ENCODE measurements at regions not wholly inside any gene's neighbourhood (a gene's known extent, or its start where the extent isn't known, plus 50 kb on each side); places are given as distances from the start of the nearest gene placed in this dataset.

DNA sequence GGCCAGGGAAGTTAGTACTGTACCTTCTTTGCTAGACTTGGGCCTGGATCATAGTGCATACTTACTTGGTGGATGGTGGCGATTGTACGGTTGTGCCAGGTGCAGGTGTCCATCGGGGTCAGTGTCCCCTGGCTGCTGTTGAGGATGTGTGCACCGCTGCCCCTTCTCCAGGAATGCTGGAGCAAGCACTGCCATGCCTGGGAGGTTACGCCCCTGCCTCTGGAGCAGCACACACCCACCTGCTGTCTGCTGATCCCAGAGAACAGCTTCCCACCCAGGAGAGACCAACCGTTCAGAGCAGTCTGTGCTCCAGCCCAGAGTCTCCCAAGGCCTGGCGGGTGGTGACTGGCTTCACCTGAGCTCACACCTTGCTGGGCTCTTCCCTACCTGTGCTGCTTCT lies 286.8 kb upstream of the HS6ST1 start:
- H3K9me3 Mint-ChIP-seq (ENCODE audit: low read depth): no peaks in the 10 kb centered on the region
- H3K4me1 Mint-ChIP-seq (ENCODE audit: low read depth): no peaks in the 10 kb centered on the region
- peaks cover 21% of the 10 kb centered on the region for H3K27me3 Mint-ChIP-seq
- TF ChIP-seq CTCF (IDR thresholded peaks at IDR 0.05; ENCODE audit: unreplicated experiment): no peak
- no peak overlapping the region for H3K27ac Mint-ChIP-seq
- H3K4me3 Mint-ChIP-seq (ENCODE audit: low read depth): no peak overlapping the region
- DNase-seq (ENCODE audit: low spot score, unreplicated experiment): no peak
- H3K36me3 Mint-ChIP-seq (ENCODE audit: insufficient read depth): no peaks in the 10 kb centered on the region

GRCh38 chr2:128605931-128606330 lies 287.3 kb upstream of the HS6ST1 start:
- Mint-ChIP-seq H3K36me3 (ENCODE audit: insufficient read depth) (no peaks in the 10 kb centered on the region), H3K4me3 (ENCODE audit: low read depth) (no peak overlapping the region), H3K9me3 (ENCODE audit: low read depth) (no peaks in the 10 kb centered on the region), H3K27ac (no peak overlapping the region), H3K4me1 (ENCODE audit: low read depth) (no peaks in the 10 kb centered on the region), H3K27me3 (peaks cover 25% of the 10 kb centered on the region)
- no peak for DNase-seq (ENCODE audit: low spot score, unreplicated experiment)
- TF ChIP-seq CTCF (IDR thresholded peaks at IDR 0.05; ENCODE audit: unreplicated experiment): no peak

DNA sequence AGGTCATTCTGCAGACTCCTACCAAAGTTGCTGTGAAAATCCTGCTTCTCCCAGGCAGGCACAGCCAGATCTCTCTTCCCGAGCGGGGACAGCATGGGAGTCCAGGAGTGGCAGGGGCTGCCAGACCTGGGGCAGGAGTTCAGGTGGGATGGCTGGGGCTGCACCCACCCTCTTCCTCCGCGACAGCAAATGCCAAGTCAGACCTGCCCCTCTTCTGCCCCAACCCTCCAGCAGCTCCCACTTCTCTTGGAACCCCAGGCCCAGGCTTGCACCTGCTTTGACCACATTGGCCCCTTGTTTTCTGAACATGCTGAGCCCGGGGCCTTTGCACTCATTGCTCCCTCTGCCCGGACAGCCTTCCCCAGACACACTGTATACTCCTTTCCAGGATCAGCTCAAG lies 288.2 kb upstream of the HS6ST1 start:
- DNase-seq (ENCODE audit: low spot score, unreplicated experiment): no peak
- H3K36me3 Mint-ChIP-seq (ENCODE audit: insufficient read depth): no peaks in the 10 kb centered on the region
- no peaks in the 10 kb centered on the region for H3K9me3 Mint-ChIP-seq (ENCODE audit: low read depth)
- no peak overlapping the region for H3K27ac Mint-ChIP-seq
- H3K27me3 Mint-ChIP-seq: peaks cover 26% of the 10 kb centered on the region
- H3K4me1 Mint-ChIP-seq (ENCODE audit: low read depth): no peaks in the 10 kb centered on the region
- no peak overlapping the region for H3K4me3 Mint-ChIP-seq (ENCODE audit: low read depth)
- no peak for TF ChIP-seq CTCF (IDR thresholded peaks at IDR 0.05; ENCODE audit: unreplicated experiment)

GRCh38 chr2:128607440-128607839 lies 288.8 kb upstream of the HS6ST1 start:
- Mint-ChIP-seq H3K4me1 (ENCODE audit: low read depth) (no peaks in the 10 kb centered on the region), H3K4me3 (ENCODE audit: low read depth) (no peak overlapping the region), H3K27ac (no peak overlapping the region), H3K36me3 (ENCODE audit: insufficient read depth) (no peaks in the 10 kb centered on the region), H3K9me3 (ENCODE audit: low read depth) (no peaks in the 10 kb centered on the region), H3K27me3 (peaks cover 30% of the 10 kb centered on the region)
- no peak for DNase-seq (ENCODE audit: low spot score, unreplicated experiment)
- no peak for TF ChIP-seq CTCF (IDR thresholded peaks at IDR 0.05; ENCODE audit: unreplicated experiment)

- TF ChIP-seq CTCF (IDR thresholded peaks at IDR 0.05; ENCODE audit: unreplicated experiment): no peak
- Mint-ChIP-seq H3K27me3 (peaks cover 33% of the 10 kb centered on the region), H3K4me3 (ENCODE audit: low read depth) (no peak overlapping the region), H3K27ac (no peak overlapping the region), H3K9me3 (ENCODE audit: low read depth) (no peaks in the 10 kb centered on the region), H3K36me3 (ENCODE audit: insufficient read depth) (no peaks in the 10 kb centered on the region), H3K4me1 (ENCODE audit: low read depth) (no peaks in the 10 kb centered on the region)
- DNase-seq (ENCODE audit: low spot score, unreplicated experiment): no peak
Observed at GRCh38 chr2:128607911-128608506, 289.3 kb upstream of the HS6ST1 start.
